Testis (tissue), 2 donors: ENCODE measurements at regions not wholly inside any gene's neighbourhood (a gene's known extent, or its start where the extent isn't known, plus 50 kb on each side); places are given as distances from the start of the nearest gene placed in this dataset.

Experiments
- DNase-seq: peaks from one replicate; pipeline ENCODE4 v3.0.0-alpha.2; 2019
- H3K27ac ChIP-seq, 2 donors: fragments of 200-600 bp; sonication (generic); one replicate each; pipeline ENCODE4 v1.5.1; 2019
- H3K27me3 ChIP-seq: fragments of 200-600 bp; sonication (generic); one replicate; pipeline ENCODE4 v1.5.1; 2019
- H3K36me3 ChIP-seq: fragments of 200-600 bp; sonication (generic); one replicate; pipeline ENCODE4 v1.5.1; 2017; ENCODE audit warnings: low read depth; ENCODE audit errors: missing control alignments
- H3K4me1 ChIP-seq: fragments of 200-600 bp; sonication (generic); one replicate; pipeline ENCODE4 v1.5.1; 2019
- H3K4me3 ChIP-seq, 2 donors: fragments of 200-600 bp; sonication (generic); one replicate each; pipeline ENCODE4 v1.5.1; 2017 to 2019
- H3K9me3 ChIP-seq: fragments of 200-600 bp; sonication (generic); one replicate; pipeline ENCODE4 v1.5.1; 2017
- CTCF ChIP-seq, 3 experiments: fragments of 450-650 bp in 2 of 3; fragments of 200-600 bp in 1 of 3; sonication (generic) in 1 of 3; IDR thresholded peaks; one replicate each; pipeline ENCODE4 v1.5.1; 2016 to 2019; ENCODE audit warnings: antibody characterized with exemption in 3 of 3, mild to moderate bottlenecking in 2 of 3, moderate library complexity in 1 of 3
- POLR2A ChIP-seq: fragments of 450-650 bp; IDR thresholded peaks from one replicate; pipeline ENCODE4 v1.6.1; 2017; ENCODE audit warnings: antibody characterized with exemption, mild to moderate bottlenecking, moderate library complexity
- WGBS, 2 donors: methylation state at CpG; one replicate each; pipeline ENCODE4 v1.1.5; 2018; 5-methylcytosine and 5-hydroxymethylcytosine counted together
- intact Hi-C: fragments of 100-400 bp; cut with DNase I; formaldehyde crosslinking; loops from one replicate; pipeline ENCODE4 v1.15.1; 2023; ENCODE audit warnings: low total_unique reads

DNA sequence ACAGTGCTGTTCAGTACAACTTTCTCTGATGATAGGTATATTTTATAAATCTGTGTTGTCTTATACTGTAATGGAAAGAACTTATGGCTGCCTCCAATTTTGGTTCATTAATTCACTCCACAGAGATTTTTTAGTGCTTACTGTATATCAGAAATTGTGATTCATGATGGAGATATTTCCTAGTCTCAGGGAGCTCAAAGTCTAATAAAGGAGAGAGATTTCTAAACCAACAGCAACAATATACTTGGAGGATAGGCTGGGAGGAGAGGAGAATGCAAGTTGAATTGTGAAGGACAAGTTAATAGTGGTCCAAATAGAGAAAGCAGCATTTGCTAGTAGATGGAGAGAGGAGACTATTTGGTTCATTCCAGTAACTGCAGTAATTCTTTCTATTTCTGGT, 63.5 kb downstream of the TANC2 start:
- Histone ChIP-seq H3K27me3 (no peaks in the 10 kb centered on the region), H3K9me3 (no peaks in the 10 kb centered on the region), H3K27ac (no peak overlapping the region), H3K36me3 (no peaks in the 10 kb centered on the region), H3K4me3 (no peak overlapping the region), H3K4me1 (no peaks in the 10 kb centered on the region)
- DNase-seq, result no peak
- TF ChIP-seq POLR2A, result no peak
- no peak for TF ChIP-seq CTCF (IDR thresholded peaks at IDR 0.05)
- intact Hi-C loops, result no loop called here

DNA sequence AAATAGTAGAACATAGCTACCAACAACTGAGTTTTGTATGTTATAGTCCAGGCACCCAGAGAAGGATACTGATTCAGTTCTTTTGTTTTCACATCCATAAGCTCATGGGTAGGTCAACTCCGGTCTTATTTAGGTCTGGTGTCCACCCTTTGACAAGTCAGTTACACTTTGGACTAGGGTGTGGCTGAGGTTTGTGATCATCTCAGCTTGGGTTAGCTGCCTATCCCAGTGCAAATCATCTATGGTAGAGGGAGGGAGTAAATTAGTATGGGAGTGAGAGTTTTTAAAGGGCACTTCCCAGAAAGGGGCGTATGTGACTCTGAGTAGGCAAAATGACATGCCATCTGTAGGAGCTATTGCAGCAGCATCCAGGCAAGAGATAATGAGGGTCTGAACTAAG, 66.1 kb downstream of the TANC2 start:
- WGBS, 2 donors, result 87 to 100% methylated on average over 2 of the region's 2 CpGs
- TF ChIP-seq CTCF (IDR thresholded peaks at IDR 0.05) (no peak), POLR2A (no peak)

DNA sequence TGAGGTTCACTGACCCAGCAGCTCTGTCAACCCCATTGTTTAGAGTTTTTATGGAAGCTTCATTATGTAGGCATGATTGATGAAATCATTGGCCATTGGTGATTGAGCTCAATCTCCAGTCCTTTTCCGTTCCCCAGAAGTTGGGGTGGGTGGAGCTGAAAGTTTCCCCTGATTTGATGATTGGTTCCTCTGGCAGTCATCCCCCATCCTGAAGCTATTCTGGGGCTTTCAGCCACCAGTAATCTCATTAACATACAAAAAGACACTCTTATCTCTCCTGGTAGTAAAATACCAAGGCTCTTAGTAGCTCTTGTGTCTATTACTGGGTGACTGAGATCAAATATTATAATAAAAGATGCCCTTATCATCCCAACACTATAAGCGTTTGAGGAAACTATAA, 67.1 kb downstream of the TANC2 start:
- no peak overlapping the region for H3K27ac ChIP-seq
- no peaks in the 10 kb centered on the region for H3K9me3 ChIP-seq
- no peaks in the 10 kb centered on the region for H3K27me3 ChIP-seq
- H3K4me1 ChIP-seq, result no peaks in the 10 kb centered on the region
- TF ChIP-seq POLR2A, result no peak
- no peak for TF ChIP-seq CTCF (IDR thresholded peaks at IDR 0.05)
- H3K36me3 ChIP-seq, result no peaks in the 10 kb centered on the region
- H3K4me3 ChIP-seq, result no peak overlapping the region
- no peak for DNase-seq
- 63 to 71% methylated on average over 2 of the region's 2 CpGs for WGBS, 2 donors
- intact Hi-C loops, result no loop called here

More for the DNA sequence above, 66.1 kb downstream of the TANC2 start:
- DNase-seq, result no peak
- Histone ChIP-seq H3K27ac (no peak overlapping the region), H3K4me3 (no peak overlapping the region), H3K9me3 (no peaks in the 10 kb centered on the region), H3K27me3 (no peaks in the 10 kb centered on the region), H3K36me3 (no peaks in the 10 kb centered on the region), H3K4me1 (no peaks in the 10 kb centered on the region)
- intact Hi-C loops, result no loop called here

DNA sequence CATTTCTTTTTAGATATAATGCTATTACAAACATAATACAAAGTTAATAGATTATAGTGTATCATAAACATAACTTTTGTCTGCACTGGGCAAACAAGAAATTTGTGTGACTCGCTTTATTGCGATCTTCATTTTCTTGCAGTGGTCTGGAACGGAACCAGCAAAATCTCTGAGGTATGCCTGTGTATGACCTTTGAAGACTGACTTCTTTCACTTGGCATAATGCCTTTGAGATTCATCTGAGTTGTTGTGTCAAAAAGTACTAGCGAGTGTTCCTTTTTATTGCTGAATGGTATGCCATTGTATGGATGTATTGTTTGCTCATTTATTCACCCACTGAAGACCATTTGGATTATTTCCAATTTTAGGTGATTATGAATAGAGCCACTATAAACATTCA, 69.2 kb downstream of the TANC2 start:
- H3K27ac ChIP-seq, result no peak overlapping the region
- H3K9me3 ChIP-seq, result no peaks in the 10 kb centered on the region
- 87 to 94% methylated on average over 4 of the region's 4 CpGs for WGBS, 2 donors
- H3K4me1 ChIP-seq, result peaks cover 9% of the 10 kb centered on the region
- H3K27me3 ChIP-seq, result no peaks in the 10 kb centered on the region
- DNase-seq, result no peak
- H3K36me3 ChIP-seq, result no peaks in the 10 kb centered on the region
- no peak overlapping the region for H3K4me3 ChIP-seq
- intact Hi-C loops, result no loop called here
- TF ChIP-seq CTCF (IDR thresholded peaks at IDR 0.05) (no peak), POLR2A (no peak)

- no peak for DNase-seq
- no peak for TF ChIP-seq CTCF (IDR thresholded peaks at IDR 0.05)
- TF ChIP-seq POLR2A, result no peak
- intact Hi-C loops, result no loop called here
- no peak overlapping the region for H3K27ac ChIP-seq
- peaks cover 9% of the 10 kb centered on the region for H3K4me1 ChIP-seq
- H3K9me3 ChIP-seq, result no peaks in the 10 kb centered on the region
- H3K4me3 ChIP-seq, result no peak overlapping the region
- no peaks in the 10 kb centered on the region for H3K36me3 ChIP-seq
- H3K27me3 ChIP-seq, result no peaks in the 10 kb centered on the region
- WGBS, 2 donors, result 70 to 80% methylated on average over 3 of the region's 3 CpGs
These were observed 69.7 kb downstream of the TANC2 start for GRCh38 chr17:63035695-63036094.
